Hepatocyte (in vitro differentiated cells): ENCODE measurements at regions not wholly inside any gene's neighbourhood (a gene's known extent, or its start where the extent isn't known, plus 50 kb on each side); places are given as distances from the start of the nearest gene placed in this dataset.
"Not testable (repeated sequence)": the region's sequence is repeated elsewhere in the genome, so short reads cannot be mapped to it uniquely, and the experiment has no call there.

Experiments
- DNase-seq: peaks from one replicate; pipeline ENCODE4 v3.0.0-alpha.2; 2016; ENCODE audit warnings: low spot score
- H2AFZ ChIP-seq: fragments of 200-600 bp; sonication (generic); 2 replicates; pipeline ENCODE4 v1.6.0; 2016; ENCODE audit warnings: antibody characterized with exemption, mild to moderate bottlenecking
- H3K27ac ChIP-seq: fragments of 200-600 bp; sonication (generic); 2 replicates; pipeline ENCODE4 v1.5.1; 2016; ENCODE audit warnings: mild to moderate bottlenecking
- H3K27me3 ChIP-seq: fragments of 200-600 bp; sonication (generic); 2 replicates; pipeline ENCODE4 v1.6.1; 2016
- H3K36me3 ChIP-seq: fragments of 200-600 bp; sonication (generic); replicated peaks from 2 replicates; pipeline ENCODE4 v1.5.1; 2016; ENCODE audit warnings: low read depth; ENCODE audit not compliant: insufficient read depth
- H3K4me1 ChIP-seq: fragments of 200-600 bp; sonication (generic); 2 replicates; pipeline ENCODE4 v1.5.1; 2016; ENCODE audit warnings: mild to moderate bottlenecking, moderate library complexity; ENCODE audit not compliant: insufficient read depth
- H3K4me2 ChIP-seq: fragments of 200-600 bp; sonication (generic); 2 replicates; pipeline ENCODE4 v1.6.0; 2016
- H3K4me3 ChIP-seq: fragments of 200-600 bp; sonication (generic); 2 replicates; pipeline ENCODE4 v1.5.1; 2016; ENCODE audit warnings: mild to moderate bottlenecking
- H3K79me2 ChIP-seq: fragments of 200-600 bp; sonication (generic); 2 replicates; pipeline ENCODE4 v1.6.0; 2017; ENCODE audit warnings: mild to moderate bottlenecking
- H3K9me2 ChIP-seq: fragments of 200-600 bp; sonication (generic); replicated peaks from 2 replicates; pipeline ENCODE4 v1.6.0; 2017; ENCODE audit warnings: mild to moderate bottlenecking; ENCODE audit not compliant: insufficient read depth
- H3K9me3 ChIP-seq: fragments of 200-600 bp; sonication (generic); 2 replicates; pipeline ENCODE4 v1.5.1; 2016; ENCODE audit warnings: low read depth, mild to moderate bottlenecking
- H4K20me1 ChIP-seq: fragments of 200-600 bp; sonication (generic); 2 replicates; pipeline ENCODE4 v1.6.0; 2016; ENCODE audit warnings: mild to moderate bottlenecking; ENCODE audit not compliant: insufficient read depth, poor library complexity, severe bottlenecking
- CTCF ChIP-seq: fragments of 200-600 bp; sonication (generic); IDR thresholded peaks from 2 replicates; pipeline ENCODE4 v1.5.1; 2016; ENCODE audit warnings: antibody characterized with exemption, mild to moderate bottlenecking; ENCODE audit not compliant: poor library complexity
- EZH2 ChIP-seq: fragments of 200-600 bp; sonication (generic); IDR thresholded peaks from 2 replicates; pipeline ENCODE4 v1.6.1; 2016; ENCODE audit warnings: antibody characterized with exemption, mild to moderate bottlenecking, borderline replicate concordance
- EZH2phosphoT487 ChIP-seq: fragments of 200-600 bp; sonication (generic); IDR thresholded peaks from one replicate; pipeline ENCODE4 v1.6.1; 2018; ENCODE audit warnings: antibody characterized with exemption, mild to moderate bottlenecking, low read depth, moderate library complexity; ENCODE audit not compliant: unreplicated experiment, severe bottlenecking
- WGBS: methylation state at CpG from one replicate; pipeline ENCODE4 v1.1.6; 2016; ENCODE audit warnings: low lambda C conversion rate; ENCODE audit errors: missing lambda C conversion rate; 5-methylcytosine and 5-hydroxymethylcytosine counted together

DNA sequence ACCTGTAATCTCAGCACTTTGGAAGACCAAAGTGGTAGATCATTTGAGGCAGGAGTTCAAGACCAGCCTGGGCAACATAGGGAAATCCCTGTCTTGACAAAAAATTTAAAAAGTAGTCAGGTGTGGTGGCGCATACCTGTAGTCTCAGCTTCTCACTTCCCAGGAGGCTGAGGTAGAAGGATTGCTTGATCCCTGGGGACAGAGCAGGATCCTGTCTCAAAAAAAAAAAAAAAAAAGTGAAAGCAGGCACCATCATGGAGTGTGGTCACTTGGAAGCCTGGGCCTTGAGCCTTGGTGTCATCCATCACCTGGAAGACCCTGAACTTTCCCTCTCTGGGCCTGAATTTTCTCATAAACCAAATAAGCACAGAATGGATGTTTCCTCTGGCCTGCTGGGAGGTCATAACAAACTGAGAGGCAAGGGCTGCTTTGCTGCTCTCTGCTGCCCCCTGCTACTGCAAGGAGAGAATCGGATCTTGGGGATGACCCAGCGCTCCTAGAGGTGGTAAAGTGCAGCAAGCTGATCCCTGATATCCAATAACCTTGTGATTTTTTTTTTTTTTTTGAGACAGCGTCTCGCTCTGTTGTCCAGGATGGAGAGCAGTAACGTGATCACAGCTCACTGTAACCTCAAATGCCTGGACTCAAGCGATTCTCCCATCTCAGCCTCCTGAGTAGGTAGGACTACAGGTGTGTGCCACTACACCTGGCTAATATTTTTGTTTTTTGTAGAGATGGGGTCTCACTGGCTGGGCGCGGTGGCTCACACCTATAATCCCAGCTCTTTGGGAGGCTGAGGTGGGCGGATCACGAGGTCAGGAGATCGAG lies 75.9 kb upstream of the RNU2-1 start:
- Histone ChIP-seq H2AFZ (no peak overlapping the region), H3K27ac (no peak overlapping the region), H3K9me2 (no peaks in the 10 kb centered on the region), H3K4me1 (no peaks in the 10 kb centered on the region), H3K4me3 (no peak overlapping the region), H3K79me2 (no peaks in the 10 kb centered on the region), H3K36me3 (no peaks in the 10 kb centered on the region), H3K27me3 (no peaks in the 10 kb centered on the region), H3K4me2 (no peak overlapping the region), H4K20me1 (no peaks in the 10 kb centered on the region), H3K9me3 (no peaks in the 10 kb centered on the region)
- no peak for DNase-seq
- TF ChIP-seq CTCF: no peak
- no peak for TF ChIP-seq EZH2phosphoT487
- TF ChIP-seq EZH2: no peak
- 22% methylated on average over 12 of the region's 12 CpGs for WGBS

GRCh38 chr17:43308999-43309398 lies 75.2 kb upstream of the RNU2-1 start:
- H3K27me3 ChIP-seq: no peaks in the 10 kb centered on the region
- no peaks in the 10 kb centered on the region for H3K36me3 ChIP-seq
- no peaks in the 10 kb centered on the region for H3K9me2 ChIP-seq
- H3K4me3 ChIP-seq: no peak overlapping the region
- no peak overlapping the region for H3K27ac ChIP-seq
- H3K79me2 ChIP-seq: no peaks in the 10 kb centered on the region
- 86% methylated on average over 6 of the region's 6 CpGs for WGBS
- H2AFZ ChIP-seq: no peak overlapping the region
- H4K20me1 ChIP-seq: no peaks in the 10 kb centered on the region
- no peak for TF ChIP-seq CTCF
- no peak for TF ChIP-seq EZH2phosphoT487
- no peak for TF ChIP-seq EZH2
- H3K4me1 ChIP-seq: no peaks in the 10 kb centered on the region
- H3K9me3 ChIP-seq: no peaks in the 10 kb centered on the region
- no peak overlapping the region for H3K4me2 ChIP-seq
- DNase-seq: no peak

- not testable (repeated sequence) for H3K9me3 ChIP-seq, H4K20me1 ChIP-seq, H3K4me1 ChIP-seq, DNase-seq, H3K4me2 ChIP-seq, H3K9me2 ChIP-seq, H3K27ac ChIP-seq, H3K79me2 ChIP-seq, H3K4me3 ChIP-seq, H3K27me3 ChIP-seq, H3K36me3 ChIP-seq, H2AFZ ChIP-seq
- 96% methylated on average over 12 of the region's 23 CpGs for WGBS
Measured at GRCh38 chr17:43304792-43305191, 71.0 kb upstream of the RNU2-1 start.

GRCh38 chr17:43303049-43303448 lies 69.3 kb upstream of the RNU2-1 start:
- DNase-seq, H3K4me2 ChIP-seq, H3K36me3 ChIP-seq, H3K9me2 ChIP-seq, H3K27ac ChIP-seq, H2AFZ ChIP-seq, H3K4me1 ChIP-seq, H4K20me1 ChIP-seq, H3K4me3 ChIP-seq, H3K9me3 ChIP-seq, H3K79me2 ChIP-seq, H3K27me3 ChIP-seq: not testable (repeated sequence)
- WGBS: no CpG with 5 or more reads among the region's 5 CpGs

DNA sequence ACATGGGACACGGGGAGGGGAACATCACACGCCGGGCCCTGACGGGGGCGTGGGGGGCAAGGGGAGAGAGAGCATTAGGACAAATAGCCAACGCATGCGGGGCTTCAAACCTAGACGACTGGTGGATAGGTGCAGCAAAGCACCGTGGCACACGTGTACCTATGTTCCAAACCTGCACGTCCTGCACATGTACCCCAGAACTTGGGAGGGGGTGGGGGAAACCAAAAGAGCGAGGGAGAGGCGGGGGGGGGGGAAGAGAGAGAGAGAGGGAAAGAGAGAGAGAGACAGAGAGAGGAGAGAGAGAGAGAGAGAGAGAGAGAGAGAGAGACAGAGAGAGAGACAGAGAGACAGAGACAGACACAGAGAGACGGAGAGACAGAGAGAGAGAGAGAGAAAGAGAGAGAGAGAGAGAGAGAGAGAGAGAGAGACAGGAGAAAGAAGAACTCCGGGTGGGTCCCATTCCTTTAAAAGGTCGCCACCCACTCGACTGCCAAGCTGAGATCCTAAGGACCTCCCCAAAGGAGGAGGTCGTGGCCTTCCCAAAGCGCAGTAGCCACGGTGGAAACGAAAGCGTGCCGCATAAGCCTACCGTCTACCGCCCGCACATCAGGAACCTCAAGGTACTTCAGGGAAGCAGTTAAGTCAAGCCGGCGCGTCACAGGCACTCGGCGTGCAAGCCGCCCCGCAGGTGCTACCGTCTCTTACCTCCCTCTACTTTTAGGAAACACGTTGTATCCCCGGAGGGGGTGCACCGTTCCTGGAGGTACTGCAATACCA lies 65.7 kb upstream of the RNU2-1 start:
- not testable (repeated sequence) for H4K20me1 ChIP-seq, H3K79me2 ChIP-seq, H3K4me1 ChIP-seq, H3K4me2 ChIP-seq, H2AFZ ChIP-seq, H3K27ac ChIP-seq, H3K36me3 ChIP-seq, H3K27me3 ChIP-seq, DNase-seq, H3K9me2 ChIP-seq, H3K9me3 ChIP-seq, H3K4me3 ChIP-seq
- no CpG with 5 or more reads among the region's 37 CpGs for WGBS

DNA sequence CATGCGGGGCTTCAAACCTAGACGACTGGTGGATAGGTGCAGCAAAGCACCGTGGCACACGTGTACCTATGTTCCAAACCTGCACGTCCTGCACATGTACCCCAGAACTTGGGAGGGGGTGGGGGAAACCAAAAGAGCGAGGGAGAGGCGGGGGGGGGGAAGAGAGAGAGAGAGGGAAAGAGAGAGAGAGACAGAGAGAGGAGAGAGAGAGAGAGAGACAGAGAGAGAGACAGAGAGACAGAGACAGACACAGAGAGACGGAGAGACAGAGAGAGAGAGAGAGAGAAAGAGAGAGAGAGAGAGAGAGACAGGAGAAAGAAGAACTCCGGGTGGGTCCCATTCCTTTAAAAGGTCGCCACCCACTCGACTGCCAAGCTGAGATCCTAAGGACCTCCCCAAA lies 55.9 kb upstream of the RNU2-1 start:
- H3K27ac ChIP-seq, H2AFZ ChIP-seq, H3K4me1 ChIP-seq, DNase-seq, H3K4me2 ChIP-seq, H3K4me3 ChIP-seq, H3K9me3 ChIP-seq, H3K9me2 ChIP-seq, H3K27me3 ChIP-seq, H3K36me3 ChIP-seq, H3K79me2 ChIP-seq, H4K20me1 ChIP-seq: not testable (repeated sequence)
- no CpG with 5 or more reads among the region's 11 CpGs for WGBS

DNA sequence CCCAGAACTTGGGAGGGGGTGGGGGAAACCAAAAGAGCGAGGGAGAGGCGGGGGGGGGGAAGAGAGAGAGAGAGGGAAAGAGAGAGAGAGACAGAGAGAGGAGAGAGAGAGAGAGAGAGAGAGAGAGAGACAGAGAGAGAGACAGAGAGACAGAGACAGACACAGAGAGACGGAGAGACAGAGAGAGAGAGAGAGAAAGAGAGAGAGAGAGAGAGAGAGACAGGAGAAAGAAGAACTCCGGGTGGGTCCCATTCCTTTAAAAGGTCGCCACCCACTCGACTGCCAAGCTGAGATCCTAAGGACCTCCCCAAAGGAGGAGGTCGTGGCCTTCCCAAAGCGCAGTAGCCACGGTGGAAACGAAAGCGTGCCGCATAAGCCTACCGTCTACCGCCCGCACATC lies 49.8 kb upstream of the RNU2-1 start:
- H3K4me2 ChIP-seq, H3K9me3 ChIP-seq, DNase-seq, H3K27me3 ChIP-seq, H3K27ac ChIP-seq, H3K4me1 ChIP-seq, H4K20me1 ChIP-seq, H3K9me2 ChIP-seq, H3K4me3 ChIP-seq, H3K79me2 ChIP-seq, H3K36me3 ChIP-seq, H2AFZ ChIP-seq: not testable (repeated sequence)
- WGBS: no CpG with 5 or more reads among the region's 15 CpGs
